Amniotic stem cell (primary cell): ENCODE measurements at regions not wholly inside any gene's neighbourhood (a gene's known extent, or its start where the extent isn't known, plus 50 kb on each side); places are given as distances from the start of the nearest gene placed in this dataset.

Source experiments
- DNase-seq: peaks from one replicate; lab custom pipeline; 2025; lab: John Stamatoyannopoulos, UW

- DNase-seq: no peak
Observed at GRCh38 chr14:101147848-101148247, 244.3 kb upstream of the RTL1 start.

GRCh38 chr14:101150039-101150610, 246.6 kb upstream of the RTL1 start:
- no peak for DNase-seq

- no peak for DNase-seq
Observed at GRCh38 chr14:101151226-101151926, 247.9 kb upstream of the RTL1 start.

GRCh38 chr14:101151927-101152305, 248.4 kb upstream of the RTL1 start:
- no peak for DNase-seq

- no peak for DNase-seq
Observed at GRCh38 chr14:101152855-101153254, 249.3 kb upstream of the RTL1 start.

- DNase-seq: no peak
Observed at GRCh38 chr14:101153691-101154090, 250.2 kb upstream of the RTL1 start.

- DNase-seq: no peak
Observed at GRCh38 chr14:101155575-101155974, 252.1 kb upstream of the RTL1 start.

- no peak for DNase-seq
Observed at GRCh38 chr14:101167428-101167827, 263.9 kb upstream of the RTL1 start.

GRCh38 chr14:101169267-101169666, 265.7 kb upstream of the RTL1 start:
- DNase-seq: no peak

- DNase-seq: no peak
Observed at GRCh38 chr14:101171650-101172049, 268.1 kb upstream of the RTL1 start.

- DNase-seq: no peak
Observed at GRCh38 chr14:101173698-101174521, 270.4 kb upstream of the RTL1 start.

- no peak for DNase-seq
Observed at GRCh38 chr14:101174522-101174838, 271.0 kb upstream of the RTL1 start.

- no peak for DNase-seq
Observed at GRCh38 chr14:101174980-101175606, 271.6 kb upstream of the RTL1 start.

- no peak for DNase-seq
Observed at GRCh38 chr14:101175731-101176534, 272.4 kb upstream of the RTL1 start.

- DNase-seq: no peak
Observed at GRCh38 chr14:101176535-101177205, 273.1 kb upstream of the RTL1 start.

GRCh38 chr14:101177301-101177971, 273.9 kb upstream of the RTL1 start:
- no peak for DNase-seq

- no peak for DNase-seq
Observed at GRCh38 chr14:101178184-101179072, 274.9 kb upstream of the RTL1 start.

- no peak for DNase-seq
Observed at GRCh38 chr14:101179691-101180211, 276.2 kb upstream of the RTL1 start.

GRCh38 chr14:101181446-101182313, 278.2 kb upstream of the RTL1 start:
- no peak for DNase-seq
